ENCODE measurements at regions not wholly inside any gene's neighbourhood (a gene's known extent, or its start where the extent isn't known, plus 50 kb on each side); places are given as distances from the start of the nearest gene placed in this dataset.

GRCh38 chr13:73499695-73500094, 440.9 kb downstream of the KLF5 start:
- Histone ChIP-seq H3K4me1 (no peaks in the 10 kb centered on the region), H3K4me3 (no peak overlapping the region), H3K9me3 (no peaks in the 10 kb centered on the region), H3K36me3 (no peaks in the 10 kb centered on the region), H3K27ac (no peak overlapping the region), H3K27me3 (no peaks in the 10 kb centered on the region)
- DNase-seq (ENCODE audit: low spot score in 2 of 2) = no peak
- WGBS, 2 donors = 92 to 94% methylated on average over 4 of the region's 4 CpGs
- no peak for TF ChIP-seq EP300 (IDR thresholded peaks at IDR 0.05)

GRCh38 chr13:73497430-73497829, 438.6 kb downstream of the KLF5 start:
- TF ChIP-seq CTCF (IDR thresholded peaks at IDR 0.05) (no peak), EP300 (IDR thresholded peaks at IDR 0.05) (no peak), POLR2A (IDR thresholded peaks at IDR 0.05) (no peak)
- H3K4me1 ChIP-seq = no peaks in the 10 kb centered on the region
- H3K9me3 ChIP-seq = no peaks in the 10 kb centered on the region
- no peak for DNase-seq (ENCODE audit: low spot score in 2 of 2)
- no peaks in the 10 kb centered on the region for H3K36me3 ChIP-seq
- H3K27me3 ChIP-seq = no peaks in the 10 kb centered on the region
- WGBS, 2 donors = 86% methylated on average over 5 of the region's 5 CpGs
- no peak overlapping the region for H3K27ac ChIP-seq
- no peak overlapping the region for H3K4me3 ChIP-seq

DNA sequence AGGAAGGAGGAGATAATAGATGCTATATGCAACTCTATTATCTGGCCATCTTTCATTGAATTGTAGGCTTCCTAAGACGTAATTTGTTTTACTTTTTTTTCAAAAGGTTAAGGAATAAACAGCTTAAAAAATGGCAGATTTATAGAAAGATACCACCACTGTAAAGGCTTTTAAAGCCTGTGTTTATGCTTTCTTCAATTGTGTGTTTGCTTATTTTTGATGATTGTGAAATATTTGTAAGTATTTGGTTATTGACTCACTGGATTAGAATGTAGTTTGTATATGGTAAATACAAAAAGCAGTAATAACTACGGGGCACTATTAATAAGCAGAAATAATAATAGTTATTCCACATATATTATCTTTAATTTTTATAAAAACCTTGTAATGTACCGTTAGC, 437.9 kb downstream of the KLF5 start:
- Histone ChIP-seq H3K9me3 (no peaks in the 10 kb centered on the region), H3K36me3 (no peaks in the 10 kb centered on the region), H3K4me1 (no peaks in the 10 kb centered on the region), H3K27me3 (no peaks in the 10 kb centered on the region), H3K27ac (no peak overlapping the region), H3K4me3 (no peak overlapping the region)
- TF ChIP-seq EP300 (IDR thresholded peaks at IDR 0.05) = no peak
- no peak for TF ChIP-seq POLR2A (IDR thresholded peaks at IDR 0.05)
- TF ChIP-seq CTCF (IDR thresholded peaks at IDR 0.05) = no peak
- DNase-seq (ENCODE audit: low spot score in 2 of 2) = no peak
- 80 to 85% methylated on average over 3 of the region's 3 CpGs for WGBS, 2 donors

DNA sequence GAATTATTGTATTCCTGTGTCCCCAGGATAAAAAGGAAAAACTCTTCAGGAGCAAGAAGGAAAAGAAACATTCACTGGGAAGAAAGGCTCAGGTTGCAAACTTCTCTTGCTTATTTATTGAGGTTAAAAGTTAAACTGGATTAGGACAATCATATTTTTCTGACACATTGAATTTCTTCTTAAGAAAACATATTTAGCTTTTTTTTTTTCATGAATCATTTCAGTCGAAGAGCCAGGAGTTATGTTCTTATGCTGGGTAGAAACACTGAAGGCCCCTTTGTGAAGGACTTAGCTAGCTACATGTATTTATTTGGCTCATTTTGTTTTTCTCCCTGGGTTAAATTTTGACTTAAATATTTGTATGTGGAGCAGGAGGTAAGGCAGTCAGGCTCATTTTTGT, 434.0 kb downstream of the KLF5 start:
- WGBS, 2 donors = 15 to 21% methylated on average over 1 of the region's 1 CpG
- Histone ChIP-seq H3K4me3 (no peak overlapping the region), H3K4me1 (no peaks in the 10 kb centered on the region), H3K9me3 (no peaks in the 10 kb centered on the region), H3K27me3 (no peaks in the 10 kb centered on the region), H3K36me3 (no peaks in the 10 kb centered on the region), H3K27ac (no peak overlapping the region)
- DNase-seq (ENCODE audit: low spot score in 2 of 2) = no peak
- TF ChIP-seq POLR2A (IDR thresholded peaks at IDR 0.05) (no peak), EP300 (IDR thresholded peaks at IDR 0.05) (no peak), CTCF (IDR thresholded peaks at IDR 0.05) (no peak)

DNA sequence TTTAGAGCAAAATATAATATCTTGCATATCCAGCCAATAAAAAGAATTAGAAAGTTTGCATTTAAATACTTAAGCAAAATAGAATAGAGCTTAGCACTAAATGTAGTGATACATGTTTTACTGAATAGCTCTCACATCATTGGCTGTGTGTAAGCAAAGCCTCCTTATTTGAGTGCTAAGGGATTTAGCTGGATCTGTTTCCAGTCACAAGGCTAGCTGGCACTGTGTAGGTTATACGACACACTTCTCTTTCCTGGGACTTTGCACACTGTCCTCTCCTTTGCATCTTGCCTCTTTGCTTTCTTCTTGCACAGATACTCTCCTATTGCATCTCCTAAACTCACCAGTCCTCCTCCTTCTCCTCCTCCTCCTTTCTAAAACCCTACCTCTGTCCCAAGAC, 423.8 kb downstream of the KLF5 start:
- TF ChIP-seq CTCF (IDR thresholded peaks at IDR 0.05) (no peak), EP300 (IDR thresholded peaks at IDR 0.05) (no peak), POLR2A (IDR thresholded peaks at IDR 0.05) (no peak)
- H3K27me3 ChIP-seq = no peaks in the 10 kb centered on the region
- H3K9me3 ChIP-seq = no peaks in the 10 kb centered on the region
- no peaks in the 10 kb centered on the region for H3K4me1 ChIP-seq
- H3K27ac ChIP-seq = no peak overlapping the region
- no peak overlapping the region for H3K4me3 ChIP-seq
- no peak for DNase-seq (ENCODE audit: low spot score in 2 of 2)
- H3K36me3 ChIP-seq = no peaks in the 10 kb centered on the region
- 84 to 90% methylated on average over 1 of the region's 1 CpG for WGBS, 2 donors

GRCh38 chr13:73481886-73482445, 423.2 kb downstream of the KLF5 start:
- 78 to 85% methylated on average over 6 of the region's 6 CpGs for WGBS, 2 donors
- Histone ChIP-seq H3K4me3 (no peak overlapping the region), H3K27me3 (no peaks in the 10 kb centered on the region), H3K27ac (no peak overlapping the region), H3K36me3 (no peaks in the 10 kb centered on the region), H3K9me3 (no peaks in the 10 kb centered on the region), H3K4me1 (no peaks in the 10 kb centered on the region)
- no peak for DNase-seq (ENCODE audit: low spot score in 2 of 2)
- no peak for TF ChIP-seq CTCF (IDR thresholded peaks at IDR 0.05)
- TF ChIP-seq EP300 (IDR thresholded peaks at IDR 0.05) = no peak
- no peak for TF ChIP-seq POLR2A (IDR thresholded peaks at IDR 0.05)
